GM19372 (cell line): ENCODE measurements at regions not wholly inside any gene's neighbourhood (a gene's known extent, or its start where the extent isn't known, plus 50 kb on each side); places are given as distances from the start of the nearest gene placed in this dataset.

Source experiments
- ATAC-seq: cut with Tn5 transposase; IDR thresholded peaks from one replicate; pipeline ENCODE4 v1.9.1; 2021; ENCODE audit warnings: mild to moderate bottlenecking, low read depth, moderate library complexity; ENCODE audit not compliant: unreplicated experiment

- ATAC-seq: no peak
These were observed 95.7 kb upstream of the CELF2 start for GRCh38 chr10:10921826-10922461.

- ATAC-seq: no peak
These were observed 94.5 kb upstream of the CELF2 start for GRCh38 chr10:10923029-10923651.

- no peak for ATAC-seq
These were observed 92.0 kb upstream of the CELF2 start for GRCh38 chr10:10925667-10926066.

DNA sequence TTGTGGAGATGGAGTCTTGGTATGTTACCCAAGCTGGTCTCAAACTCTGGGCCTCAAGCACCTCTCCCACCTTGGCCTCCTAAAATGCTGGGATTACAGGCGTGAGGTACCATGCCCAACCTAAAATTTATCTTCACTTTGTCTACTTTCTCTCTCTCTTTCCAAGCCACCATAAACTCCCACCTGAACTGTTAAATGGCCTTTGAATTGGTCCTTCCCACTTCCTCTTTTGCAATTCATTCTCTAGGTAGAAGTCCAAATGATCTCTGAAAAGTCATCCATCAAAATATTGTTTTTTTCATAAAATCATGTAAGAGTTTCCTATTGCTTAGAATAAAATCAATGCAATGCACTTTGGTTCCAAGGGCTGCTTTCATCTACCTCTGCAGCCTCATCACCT, 90.1 kb upstream of the CELF2 start:
- no peak for ATAC-seq

- ATAC-seq: no peak
These were observed 86.5 kb upstream of the CELF2 start for GRCh38 chr10:10930979-10931743.

GRCh38 chr10:10935032-10935431, 82.6 kb upstream of the CELF2 start:
- no peak for ATAC-seq

- no peak for ATAC-seq
These were observed 79.0 kb upstream of the CELF2 start for GRCh38 chr10:10938676-10939075.

DNA sequence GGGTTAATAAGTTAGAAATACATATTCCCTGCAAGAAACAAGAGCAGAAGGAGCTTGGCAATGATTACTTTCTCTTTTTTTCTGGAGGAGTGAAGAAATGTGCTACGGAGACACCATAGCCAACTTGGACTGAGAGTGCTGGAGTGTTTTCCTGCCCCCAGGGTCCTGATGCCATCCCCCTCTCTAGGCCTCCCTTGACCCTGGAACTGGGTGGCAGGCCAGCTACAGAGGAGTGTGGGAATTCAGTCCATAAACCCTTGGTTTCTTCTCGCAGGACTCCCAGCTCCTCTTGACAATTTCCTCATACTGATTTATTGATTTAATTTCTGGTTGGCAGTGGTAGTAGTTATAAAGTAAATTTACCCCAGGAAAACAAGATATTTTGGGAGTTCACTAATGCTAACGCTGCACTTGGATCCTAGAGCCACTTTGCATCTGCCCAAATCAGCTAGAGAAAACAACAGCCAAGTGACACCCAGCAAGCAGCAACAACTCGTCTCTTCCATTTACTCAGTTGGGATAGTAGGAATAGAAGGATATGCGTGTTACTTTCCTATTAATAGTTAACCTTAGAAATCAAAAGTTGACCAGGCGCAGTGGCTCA, 76.4 kb upstream of the CELF2 start:
- no peak for ATAC-seq

DNA sequence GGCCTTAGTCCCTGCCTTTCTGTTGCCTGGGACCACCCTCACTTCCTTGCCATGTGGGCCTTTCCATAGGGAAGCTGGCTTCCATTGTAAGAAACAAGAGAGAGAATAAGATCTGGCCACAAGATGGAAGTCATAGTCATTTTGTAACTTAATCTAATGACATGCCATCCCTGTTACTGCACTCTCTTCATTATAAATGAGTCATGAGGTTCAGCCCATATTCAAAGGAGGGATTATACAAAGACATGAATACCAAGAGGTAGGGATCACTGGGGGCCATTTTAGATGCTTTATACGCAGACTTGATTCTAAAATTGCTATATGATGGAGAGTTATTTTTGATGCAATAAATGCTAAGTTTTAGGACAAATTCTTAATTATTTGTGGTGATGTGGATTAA, 75.2 kb upstream of the CELF2 start:
- no peak for ATAC-seq

DNA sequence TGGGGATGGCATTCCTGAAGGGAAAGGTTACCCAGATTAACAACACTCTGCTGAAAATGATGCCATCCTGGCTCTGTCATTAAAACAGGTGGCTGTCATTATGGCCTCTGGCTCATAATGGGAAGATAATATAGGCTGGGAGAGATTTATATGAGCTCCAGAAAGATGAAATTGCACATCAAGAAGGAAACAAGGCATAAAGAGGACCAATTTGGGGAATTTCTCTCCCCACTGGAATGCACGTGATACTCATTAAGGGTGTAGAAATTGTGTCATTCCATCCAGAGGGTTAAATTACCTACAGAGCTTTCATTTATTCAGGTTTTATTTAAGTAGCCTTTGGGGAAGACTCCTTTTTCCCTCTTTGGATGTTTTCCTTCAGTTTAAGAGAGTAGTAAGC, 71.6 kb upstream of the CELF2 start:
- ATAC-seq: no peak

DNA sequence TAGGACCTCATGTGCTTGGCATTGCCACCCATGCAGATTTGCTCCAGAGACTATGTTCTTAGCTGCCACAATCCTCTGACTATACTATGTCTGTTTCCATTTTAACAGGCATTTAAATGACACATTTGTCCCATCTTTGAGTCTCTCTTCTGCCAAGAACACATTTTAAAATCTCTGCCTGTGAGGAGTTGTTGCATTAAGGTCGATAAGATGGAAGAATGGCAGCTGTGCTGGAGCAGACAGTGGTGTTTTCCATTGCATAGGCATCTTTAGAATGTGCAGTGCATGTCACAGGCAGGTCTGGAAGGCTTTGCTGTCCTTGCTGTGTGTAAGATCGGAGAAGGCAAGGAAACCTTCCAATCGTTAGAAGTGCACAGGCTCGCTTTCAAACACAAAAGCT, 70.9 kb upstream of the CELF2 start:
- no peak for ATAC-seq

GRCh38 chr10:10951675-10952074, 66.0 kb upstream of the CELF2 start:
- ATAC-seq: no peak

DNA sequence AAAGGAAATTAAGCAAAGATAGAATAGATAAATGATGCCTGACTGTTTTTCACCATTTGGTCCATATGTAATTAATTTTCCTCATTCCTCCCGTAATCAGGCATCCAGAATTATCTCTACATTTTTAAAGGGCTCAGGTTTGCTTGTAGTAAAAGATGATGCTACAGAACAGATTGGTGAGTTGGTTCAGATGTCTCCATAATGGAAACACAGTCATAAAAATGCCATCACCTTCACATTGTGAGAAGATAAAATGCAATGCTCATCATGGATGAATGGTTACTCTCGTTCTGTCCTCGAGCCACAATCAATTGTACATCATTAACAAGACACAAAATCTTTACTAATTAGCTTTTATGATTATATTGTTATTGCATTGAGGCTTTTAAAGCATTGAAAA, 64.9 kb upstream of the CELF2 start:
- ATAC-seq: no peak

DNA sequence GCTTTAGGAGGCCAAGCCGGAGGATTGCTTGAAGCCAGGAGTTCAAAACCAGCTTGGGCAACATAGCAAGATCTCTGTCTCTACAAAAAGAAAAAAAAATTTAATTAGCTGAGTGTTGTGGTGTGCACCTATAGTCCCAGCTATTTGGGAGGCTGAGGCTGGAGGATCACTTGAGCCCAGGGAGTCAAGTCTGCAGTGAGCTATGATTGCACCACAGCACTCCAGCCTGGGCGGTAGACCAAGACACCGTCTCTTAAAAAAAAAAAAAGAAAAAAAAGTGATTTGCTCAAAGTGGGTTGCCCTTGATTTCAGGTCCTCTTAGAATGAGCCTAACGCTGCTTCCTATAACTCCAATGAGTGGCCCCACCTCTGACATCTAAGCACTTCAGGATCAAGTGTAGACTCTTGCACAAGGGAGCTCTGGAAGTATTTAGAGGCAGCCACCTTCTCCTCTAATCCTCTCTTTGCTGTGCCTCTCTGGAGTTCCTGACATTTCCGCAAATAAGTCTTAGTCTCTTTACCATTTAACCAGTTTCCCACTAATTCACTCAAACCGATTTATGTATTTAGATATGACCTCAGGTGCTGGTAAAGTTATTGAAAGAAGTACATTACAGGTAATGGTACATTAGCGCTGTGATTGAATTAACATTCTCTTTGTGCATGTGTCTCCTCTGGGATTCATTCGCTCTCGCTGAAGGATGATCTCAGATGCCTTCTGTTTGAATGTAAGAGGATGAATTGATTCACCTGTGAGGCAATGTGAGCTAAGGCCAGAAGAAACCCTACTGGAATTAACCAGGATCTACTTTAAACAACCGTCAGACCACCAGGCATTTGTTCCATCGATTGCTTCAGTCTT, 60.8 kb upstream of the CELF2 start:
- ATAC-seq: no peak

DNA sequence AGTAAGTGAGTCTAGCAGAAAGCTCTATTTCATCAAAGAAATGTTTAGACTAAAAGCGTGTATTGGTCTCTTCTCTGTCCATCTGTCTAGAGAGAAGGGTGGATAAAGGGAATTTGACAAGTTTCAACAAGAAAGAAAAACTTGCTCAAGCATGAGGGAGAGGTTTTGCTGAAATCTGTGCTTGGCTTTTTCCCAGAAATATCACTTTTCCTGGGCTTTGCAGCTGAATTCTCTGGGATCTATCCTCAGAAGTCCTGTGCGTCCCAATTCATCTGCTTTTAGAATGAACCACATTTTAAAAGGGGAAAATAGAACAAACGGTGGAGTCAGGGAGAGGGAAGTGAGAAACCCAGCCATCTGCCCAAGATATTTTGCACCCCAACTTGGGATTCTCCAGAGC, 59.6 kb upstream of the CELF2 start:
- no peak for ATAC-seq

DNA sequence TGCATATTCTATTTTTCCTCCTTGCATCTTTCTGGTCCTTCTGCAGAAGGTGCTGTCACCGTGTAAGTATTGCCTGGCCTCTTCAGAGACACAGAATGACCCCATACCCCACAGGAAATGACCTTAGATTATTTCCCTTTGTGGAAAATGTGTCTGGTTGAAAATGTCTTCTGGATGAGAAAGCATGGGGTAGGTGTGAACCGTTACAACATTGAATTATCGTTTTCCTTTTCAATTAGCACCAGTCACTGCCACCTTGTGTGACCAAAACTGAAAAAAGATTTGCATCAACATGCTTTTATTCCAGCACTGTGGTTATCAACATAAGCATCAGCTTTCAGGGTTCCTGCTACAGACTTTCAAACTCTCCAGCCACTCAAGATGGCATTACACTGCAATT, 58.0 kb upstream of the CELF2 start:
- ATAC-seq: peak; percentile 84

DNA sequence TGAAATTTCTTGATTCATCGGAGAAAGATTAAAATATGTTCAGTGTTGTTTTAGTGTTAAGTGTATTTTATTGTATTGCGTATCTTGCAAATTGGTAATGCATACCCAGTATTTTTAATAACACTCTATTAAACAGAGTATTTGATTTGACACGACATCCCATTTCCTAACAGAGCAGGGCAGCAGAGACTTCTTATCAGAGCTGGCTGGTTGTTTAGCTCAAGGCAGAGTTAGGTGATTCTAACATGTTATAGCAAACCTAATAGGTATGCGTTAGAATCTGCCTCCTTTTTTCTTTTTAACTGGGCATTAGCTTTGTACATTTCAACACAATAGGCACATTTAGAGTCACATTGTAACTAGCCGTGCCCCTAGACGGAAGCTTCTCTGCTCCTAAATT, 57.1 kb upstream of the CELF2 start:
- ATAC-seq: no peak

DNA sequence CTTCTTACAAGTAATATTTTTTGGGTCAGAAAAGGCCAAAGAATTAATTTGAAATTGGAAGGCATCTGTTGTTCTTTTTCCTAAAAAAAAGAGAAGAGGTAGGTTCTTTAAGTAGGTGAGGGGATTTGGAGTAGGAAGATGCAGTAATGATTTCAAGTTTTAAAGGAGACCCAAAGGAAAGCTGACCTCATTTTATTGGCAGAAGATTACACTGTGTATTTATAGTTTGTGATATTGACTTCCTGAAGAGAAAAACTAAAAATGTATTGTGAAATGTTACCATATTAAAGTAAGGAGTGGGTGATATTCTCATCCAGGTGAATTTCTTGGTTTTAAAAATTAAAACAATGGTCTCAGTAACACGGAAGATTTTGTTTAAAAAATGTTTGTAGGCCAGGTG, 56.6 kb upstream of the CELF2 start:
- no peak for ATAC-seq

GRCh38 chr10:10967029-10967428, 50.6 kb upstream of the CELF2 start:
- no peak for ATAC-seq

- no peak for ATAC-seq
These were observed 50.0 kb upstream of the CELF2 start for GRCh38 chr10:10967581-10968256.
